Putamen (tissue), 1 donor: ENCODE measurements at regions not wholly inside any gene's neighbourhood (a gene's known extent, or its start where the extent isn't known, plus 50 kb on each side); places are given as distances from the start of the nearest gene placed in this dataset.
"Not testable (repeated sequence)": the region's sequence is repeated elsewhere in the genome, so short reads cannot be mapped to it uniquely, and the experiment has no call there.

Source experiments
- DNase-seq: peaks from one replicate; pipeline ENCODE4 v3.0.0-alpha.2; 2016; ENCODE audit warnings: low spot score

DNA sequence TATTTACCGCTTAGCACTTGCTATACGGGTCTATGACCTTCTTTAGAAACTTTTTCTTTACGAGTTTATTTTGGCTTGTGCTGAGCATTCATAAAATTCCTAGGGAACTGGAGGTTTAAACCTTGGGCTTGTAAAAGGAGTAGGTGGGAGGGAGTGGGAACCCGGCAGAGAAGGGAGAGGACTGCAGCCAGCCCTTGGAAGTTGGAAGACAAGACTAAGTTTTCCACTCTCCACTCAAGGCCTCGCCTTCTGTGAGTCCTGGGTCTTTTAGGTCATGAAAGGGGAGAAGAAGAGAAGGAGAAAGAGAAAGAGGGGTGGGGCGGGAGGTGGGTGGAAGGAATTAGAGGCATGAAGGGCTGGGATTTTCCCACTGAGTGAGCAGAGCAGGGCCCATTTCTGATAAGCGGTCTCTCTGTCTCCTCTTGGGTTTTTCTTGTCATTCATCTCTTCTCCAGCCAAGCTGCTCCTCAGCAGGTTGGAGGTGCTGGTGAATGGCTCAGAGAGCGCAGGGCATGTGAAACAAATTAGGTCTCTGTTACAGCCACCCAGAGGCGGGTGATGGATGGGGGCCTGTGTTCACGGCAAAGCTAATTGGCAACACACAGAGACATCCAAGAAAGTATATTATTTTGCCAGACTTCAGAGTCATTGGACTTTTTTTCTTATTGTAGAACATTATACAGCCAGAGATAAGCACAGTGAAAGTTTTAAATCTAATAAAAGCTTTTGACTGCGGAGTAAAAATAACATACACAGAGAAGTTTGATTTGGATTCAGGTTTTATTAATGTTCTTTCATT is 247.3 kb downstream of the FOXD2 start:
- no peak for DNase-seq

- DNase-seq, result no peak
Observed at GRCh38 chr1:47685763-47686066, 247.9 kb downstream of the FOXD2 start.

DNA sequence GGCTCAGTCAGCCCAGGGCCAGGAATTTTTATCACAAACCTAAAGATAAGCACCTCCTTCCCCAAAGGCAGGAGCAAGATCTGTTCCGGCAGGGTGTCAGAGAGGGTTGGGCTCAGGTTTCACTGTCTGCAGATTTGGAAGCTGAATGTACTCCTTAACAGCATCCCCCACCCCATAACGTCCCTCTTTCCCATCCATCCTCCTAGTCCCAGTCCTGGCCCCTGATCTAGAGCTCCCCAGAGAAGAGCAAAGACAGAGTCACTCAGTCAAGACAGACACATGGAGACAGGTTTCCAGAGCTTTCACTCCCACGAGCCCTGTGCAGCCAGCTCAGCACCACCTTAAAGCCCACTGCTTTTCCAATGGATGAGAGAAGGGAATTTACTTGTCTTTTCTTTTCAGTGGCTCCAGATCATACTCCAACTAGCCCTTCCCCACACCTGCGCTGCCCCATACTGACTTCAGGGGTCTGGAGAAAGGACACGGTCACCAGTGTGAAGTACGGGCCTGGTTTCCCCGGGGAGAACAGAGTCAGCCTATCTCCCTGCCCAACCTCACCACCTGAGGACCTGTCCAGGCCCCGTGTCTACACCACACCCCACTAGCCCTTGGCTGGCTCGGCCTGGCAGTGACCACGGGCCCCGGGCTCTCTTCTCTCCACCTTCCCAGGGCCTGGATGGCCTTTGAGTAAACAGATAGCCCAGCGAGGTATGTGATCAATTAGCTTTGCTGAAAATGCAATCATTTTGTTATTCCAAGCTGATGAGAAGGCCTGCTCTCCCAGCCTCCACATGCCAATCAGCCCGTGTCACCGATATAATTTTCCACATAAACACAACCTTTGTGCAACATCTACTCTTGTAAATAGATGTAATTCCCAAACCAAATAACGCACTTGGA is 249.1 kb downstream of the FOXD2 start:
- no peak for DNase-seq

DNA sequence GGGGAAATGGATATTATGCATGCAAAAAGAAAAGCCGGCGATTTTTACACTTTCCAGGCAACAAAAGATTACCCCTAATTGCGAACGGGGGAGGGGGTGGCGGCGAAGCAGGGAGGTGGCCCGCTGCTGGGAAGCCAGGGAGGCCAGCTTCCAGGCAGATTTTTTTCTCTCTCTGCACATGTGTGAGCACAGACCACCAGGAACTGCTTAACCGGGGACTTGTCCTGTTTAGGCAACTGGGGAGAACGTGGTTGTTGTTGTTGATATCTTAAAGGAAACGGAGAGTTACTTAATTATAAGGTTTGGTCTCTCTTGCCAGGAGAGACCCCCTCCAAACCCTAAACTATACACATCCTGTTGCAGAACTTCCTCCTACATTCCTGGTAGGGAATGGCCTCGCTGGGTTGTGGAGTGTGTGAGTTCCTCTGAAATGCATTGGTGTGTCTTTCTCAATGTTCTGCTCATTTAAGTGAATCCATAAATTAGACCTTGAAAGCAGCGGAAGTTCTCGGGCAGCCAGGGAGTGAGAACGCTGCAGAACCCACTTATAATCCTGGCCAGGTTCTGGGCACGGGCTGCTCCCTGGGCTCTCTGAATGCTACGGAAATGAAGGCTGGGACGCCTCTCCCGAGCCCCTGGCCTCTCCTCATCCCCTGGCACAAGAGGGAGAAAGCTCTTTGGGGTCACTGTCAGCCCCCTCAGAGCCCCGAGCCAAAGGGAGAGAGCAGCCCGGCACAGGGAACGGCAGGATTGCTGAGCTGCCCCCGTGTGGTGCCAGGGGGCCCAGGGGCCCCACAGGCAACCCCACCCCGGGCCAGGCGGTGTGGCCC is 250.0 kb downstream of the FOXD2 start:
- no peak for DNase-seq

DNA sequence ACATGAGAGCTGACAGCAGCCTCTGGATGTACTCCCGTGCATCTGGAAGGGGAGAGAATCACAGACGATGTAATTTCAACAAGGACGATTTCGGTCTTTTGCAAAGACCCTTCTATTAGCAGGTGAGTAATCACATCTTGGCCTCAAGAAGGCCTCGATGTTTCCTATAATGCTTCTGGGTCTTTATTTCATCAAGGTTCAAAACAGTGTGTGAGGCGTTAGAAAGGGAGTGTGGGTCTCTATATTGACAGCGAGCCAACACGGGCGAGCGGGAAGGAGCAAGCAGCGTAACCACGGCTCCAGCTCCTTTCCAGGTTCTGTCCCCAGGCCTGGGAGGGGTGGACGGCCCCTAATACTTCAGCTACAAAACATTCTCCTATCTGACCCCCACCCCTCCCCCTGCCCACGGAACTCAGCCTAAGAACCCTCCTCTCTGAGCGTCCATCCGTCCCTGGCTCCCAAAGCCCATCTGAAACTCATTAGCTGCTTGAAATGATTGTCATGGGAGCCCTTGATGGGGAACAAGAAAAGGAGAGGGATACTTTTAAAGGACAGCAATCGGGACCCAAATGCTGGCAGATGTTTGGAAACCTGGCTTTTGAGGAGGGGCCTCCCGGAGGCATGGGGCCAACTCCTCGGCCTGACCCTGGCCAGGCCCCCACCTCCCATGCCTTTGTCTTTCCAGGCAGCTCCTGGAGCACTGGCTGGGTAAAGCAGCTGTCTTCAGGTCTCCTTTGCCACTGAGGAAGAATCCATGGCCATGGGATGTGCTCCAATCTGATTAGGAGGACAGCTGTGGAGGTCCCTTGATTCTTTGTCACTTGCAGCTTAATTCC is 250.8 kb downstream of the FOXD2 start:
- no peak for DNase-seq

DNA sequence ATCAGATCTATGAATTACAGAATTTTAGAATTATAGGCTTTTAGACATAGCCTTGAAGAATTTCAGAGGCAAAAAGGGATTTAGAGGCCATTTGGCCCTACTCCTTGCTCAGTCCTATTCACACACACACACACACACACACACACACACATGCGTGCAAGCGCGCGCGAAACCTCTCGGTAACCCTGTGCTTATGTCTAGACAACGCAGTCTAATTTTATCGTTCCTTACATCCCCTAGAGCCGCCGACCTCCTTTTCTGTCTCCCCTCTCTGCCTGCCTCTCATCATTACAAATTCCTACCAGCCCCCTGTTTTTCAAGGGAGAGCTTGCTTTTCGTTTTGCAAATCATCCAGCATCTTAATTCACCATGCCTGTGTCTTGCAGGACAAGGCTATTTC is 252.1 kb downstream of the FOXD2 start:
- no peak for DNase-seq

DNA sequence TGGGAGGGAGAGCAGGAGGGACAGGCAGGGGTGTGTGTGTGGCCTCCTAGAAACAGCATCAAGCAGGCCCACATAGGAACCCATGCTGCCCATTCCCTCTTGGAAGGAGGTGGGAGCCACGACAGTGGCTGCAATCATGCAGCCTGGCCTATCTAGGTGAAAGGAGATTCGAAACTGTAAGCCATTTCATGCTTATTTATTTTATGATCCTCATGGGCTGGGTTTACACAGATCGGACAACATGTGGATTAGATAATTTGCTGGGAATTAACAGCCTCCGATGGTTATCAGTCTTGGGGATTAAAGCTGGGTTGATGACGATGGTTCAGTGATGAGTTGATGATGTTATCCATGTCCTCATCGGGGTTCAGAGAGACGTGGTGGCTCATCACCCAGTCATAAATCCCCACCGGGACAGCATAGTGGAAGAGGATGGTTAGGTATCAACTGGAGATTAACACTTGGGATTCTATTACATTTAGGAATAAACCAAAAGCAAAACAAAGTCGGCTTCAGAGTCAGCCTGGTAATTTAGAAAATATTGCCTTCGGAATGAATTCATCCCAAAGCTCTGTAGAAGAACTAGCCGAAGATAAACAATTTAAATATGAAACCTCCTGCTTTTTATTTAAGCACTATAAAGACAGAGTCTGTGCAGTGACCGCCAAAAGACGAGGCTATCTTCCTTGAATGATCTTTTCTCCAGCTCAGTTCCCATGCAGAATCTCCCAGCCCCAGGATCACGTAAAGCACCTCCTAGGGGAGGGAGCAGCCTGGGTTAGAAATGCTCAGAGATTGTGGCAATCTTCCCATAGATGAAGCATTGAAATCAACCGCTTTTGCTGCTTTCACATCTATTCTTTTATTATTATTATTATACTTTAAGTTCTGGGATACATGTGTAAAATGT is 252.8 kb downstream of the FOXD2 start:
- no peak for DNase-seq

DNA sequence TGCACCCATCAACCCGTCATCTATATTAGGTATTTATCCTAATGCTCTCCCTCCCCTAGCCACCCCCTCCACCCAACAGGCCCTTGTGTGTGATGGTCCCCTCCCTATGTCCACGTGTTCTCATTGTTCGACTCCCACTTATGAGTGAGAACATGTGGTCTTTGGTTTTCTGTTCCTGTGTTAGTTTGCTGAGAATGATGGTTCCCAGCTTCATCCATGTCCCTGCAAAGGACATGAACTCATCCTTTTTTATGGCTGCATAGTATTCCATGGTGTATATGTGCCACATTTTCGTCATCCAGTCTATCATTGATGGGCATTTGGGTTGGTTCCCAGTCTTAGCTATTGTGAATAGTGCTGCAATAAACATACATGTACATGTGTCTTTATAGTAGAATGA is 253.4 kb downstream of the FOXD2 start:
- not testable (repeated sequence) for DNase-seq

DNA sequence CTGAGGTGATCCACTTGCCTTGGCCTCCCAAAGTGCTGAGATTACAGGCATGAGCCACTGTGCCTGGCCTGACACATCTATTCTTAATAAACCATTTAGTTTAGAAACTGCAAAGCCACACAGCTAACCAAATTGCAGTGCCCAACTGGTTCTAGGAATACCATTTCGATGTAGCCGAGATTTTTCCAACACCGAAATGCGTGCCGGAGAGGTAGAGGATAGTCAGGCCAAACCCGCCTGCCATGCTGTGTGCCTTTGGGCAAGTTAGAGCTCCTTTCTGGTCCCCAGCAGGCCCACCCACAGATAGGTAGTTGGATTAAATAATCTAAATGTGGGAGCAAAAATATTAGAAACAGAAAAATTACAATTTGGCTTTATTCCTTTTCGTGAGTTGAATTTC is 254.4 kb downstream of the FOXD2 start:
- DNase-seq, result no peak

GRCh38 chr1:47693115-47693514 is 255.3 kb downstream of the FOXD2 start:
- DNase-seq, result no peak

DNA sequence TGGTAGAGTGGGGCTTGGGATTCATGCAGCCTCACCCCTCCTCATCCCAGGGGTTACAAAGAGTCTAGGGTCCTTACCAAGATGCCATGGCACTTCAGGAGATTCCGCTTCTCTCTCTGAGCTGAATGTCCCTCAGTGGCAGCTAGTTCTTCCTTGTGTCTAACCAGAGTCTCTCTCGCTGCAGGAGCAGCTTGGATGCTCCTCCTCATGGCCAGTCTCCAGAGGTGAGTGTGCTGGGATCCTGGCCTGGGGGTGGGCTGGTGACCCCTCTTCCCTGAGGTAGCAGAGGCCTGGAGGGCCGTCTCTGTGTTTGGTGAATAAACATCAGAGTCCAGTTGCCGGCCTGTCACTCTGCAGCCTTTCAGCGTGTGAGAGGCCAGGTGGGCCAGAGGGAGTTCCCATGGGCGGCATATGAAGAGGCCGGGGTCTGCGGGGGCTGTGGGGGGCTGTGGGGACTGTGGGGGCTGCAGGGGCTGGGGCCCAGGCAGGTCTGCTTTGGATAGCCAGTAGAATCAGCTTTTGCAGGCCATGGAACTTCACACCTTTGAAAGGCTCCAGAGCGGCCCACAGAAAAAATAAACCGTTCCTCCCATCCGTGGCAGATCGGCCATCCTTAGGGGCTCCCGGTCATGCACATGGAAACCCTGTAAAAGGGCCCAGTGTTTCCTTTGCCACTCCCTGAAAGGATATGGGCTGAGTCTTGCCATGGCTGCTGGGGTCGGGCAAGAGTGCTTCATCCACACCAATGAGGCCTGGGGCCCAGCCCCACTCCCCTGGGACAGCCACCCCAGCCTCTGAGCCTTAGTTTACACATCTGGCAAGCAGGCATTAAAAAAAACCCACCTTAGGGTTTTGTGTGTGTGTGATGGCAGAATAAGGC is 256.4 kb downstream of the FOXD2 start:
- DNase-seq, result no peak

DNA sequence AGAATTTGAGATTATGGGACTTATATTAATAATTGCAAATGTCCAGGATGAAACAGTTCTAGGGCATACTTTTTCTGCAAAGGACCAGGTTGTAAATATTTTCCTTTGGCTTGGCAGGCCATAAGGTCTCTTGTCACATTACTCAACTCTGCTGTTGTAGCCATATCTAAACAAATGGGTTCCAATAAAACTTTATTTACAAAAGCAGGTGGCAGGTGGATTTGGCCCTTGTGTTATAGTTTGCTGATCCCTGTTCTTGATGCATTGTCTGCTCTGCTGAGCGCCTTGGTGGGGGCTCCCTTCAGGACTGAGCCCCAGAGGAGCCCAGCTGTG is 258.5 kb downstream of the FOXD2 start:
- DNase-seq, result no peak

- no peak for DNase-seq
Observed at GRCh38 chr1:47696737-47697441, 259.0 kb downstream of the FOXD2 start.

GRCh38 chr1:47697616-47698335 is 259.9 kb downstream of the FOXD2 start:
- DNase-seq, result no peak

- DNase-seq, result no peak
Observed at GRCh38 chr1:47699492-47700235, 261.8 kb downstream of the FOXD2 start.

GRCh38 chr1:47701283-47701682 is 263.4 kb downstream of the FOXD2 start:
- DNase-seq, result no peak

DNA sequence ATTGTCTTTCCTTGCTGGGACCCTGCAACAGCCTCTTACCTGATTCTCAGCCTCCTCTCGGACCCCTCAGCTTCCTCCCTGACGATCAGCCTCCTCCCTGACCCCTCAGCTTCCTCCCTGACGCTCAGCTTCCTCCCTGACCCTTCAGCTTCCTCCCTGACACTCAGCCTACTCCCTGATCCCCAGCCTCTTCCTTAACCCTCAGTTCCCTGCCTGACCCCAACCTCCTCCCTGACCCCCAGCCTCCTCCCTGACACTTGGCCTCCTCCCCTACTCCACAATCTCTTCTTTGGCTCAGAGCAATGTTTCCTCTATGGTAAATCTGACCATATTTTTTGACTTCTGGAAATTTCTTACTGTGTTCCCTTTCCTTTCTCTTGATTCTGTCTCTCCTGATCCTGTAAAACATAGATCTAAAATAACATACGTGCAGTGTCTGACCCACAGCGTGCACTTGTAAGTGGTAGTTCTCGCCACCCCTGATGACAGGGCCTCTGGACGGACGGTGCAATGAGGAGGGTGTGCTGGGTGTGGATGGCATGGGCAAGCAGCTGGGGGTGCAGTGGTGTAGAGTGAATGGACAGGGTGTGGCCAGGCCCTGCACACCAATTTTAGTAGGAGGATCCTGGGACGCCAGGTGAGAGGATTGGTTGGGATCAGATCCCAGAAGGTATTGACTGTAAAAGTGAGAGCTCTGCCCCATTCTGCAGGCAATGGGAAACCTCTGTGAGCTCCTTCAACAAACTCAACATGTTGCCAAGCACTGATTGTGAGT is 264.1 kb downstream of the FOXD2 start:
- no peak for DNase-seq
